BJ (cell line): ENCODE measurements at regions not wholly inside any gene's neighbourhood (a gene's known extent, or its start where the extent isn't known, plus 50 kb on each side); places are given as distances from the start of the nearest gene placed in this dataset.
"Not testable (repeated sequence)": the region's sequence is repeated elsewhere in the genome, so short reads cannot be mapped to it uniquely, and the experiment has no call there.

ENCODE experiments used
- CTCF ChIA-PET: fragments of 350-600 bp; formaldehyde crosslinking; extraction: SDS; loops from one replicate; lab custom pipeline; 2021; ENCODE audit warnings: antibody characterized with exemption, inconsistent platforms; lab: Yijun Ruan, JAX
- POLR2A ChIA-PET: fragments of 300-600 bp; sonication (Branson Sonifier 250); formaldehyde crosslinking; extraction: SDS; loops from one replicate; lab custom pipeline; 2021; ENCODE audit warnings: antibody characterized with exemption; lab: Charles Lee
- DNase-seq: peaks from one replicate; pipeline ENCODE4 v3.0.0-alpha.2; 2011; ENCODE audit warnings: low read depth
- H3K27me3 ChIP-seq: 2 replicates; pipeline ENCODE4 v1.6.0; 2011; ENCODE audit warnings: low read length; ENCODE audit not compliant: control insufficient read depth, insufficient read depth
- H3K36me3 ChIP-seq: 2 replicates; pipeline ENCODE4 v1.5.1; 2011; ENCODE audit warnings: low read length; ENCODE audit not compliant: control insufficient read depth, insufficient read depth
- H3K4me3 ChIP-seq: 2 replicates; pipeline ENCODE4 v1.5.1; 2011; ENCODE audit warnings: low read depth, mild to moderate bottlenecking, control low read depth, low read length
- TF ChIP-seq, protein P1 (sequence below): IDR thresholded peaks from 2 replicates; pipeline ENCODE4 v1.5.1; 2011; ENCODE audit warnings: low read depth, mild to moderate bottlenecking, control low read depth, inconsistent platforms, low read length, moderate library complexity; ENCODE audit not compliant: insufficient read depth

DNA sequence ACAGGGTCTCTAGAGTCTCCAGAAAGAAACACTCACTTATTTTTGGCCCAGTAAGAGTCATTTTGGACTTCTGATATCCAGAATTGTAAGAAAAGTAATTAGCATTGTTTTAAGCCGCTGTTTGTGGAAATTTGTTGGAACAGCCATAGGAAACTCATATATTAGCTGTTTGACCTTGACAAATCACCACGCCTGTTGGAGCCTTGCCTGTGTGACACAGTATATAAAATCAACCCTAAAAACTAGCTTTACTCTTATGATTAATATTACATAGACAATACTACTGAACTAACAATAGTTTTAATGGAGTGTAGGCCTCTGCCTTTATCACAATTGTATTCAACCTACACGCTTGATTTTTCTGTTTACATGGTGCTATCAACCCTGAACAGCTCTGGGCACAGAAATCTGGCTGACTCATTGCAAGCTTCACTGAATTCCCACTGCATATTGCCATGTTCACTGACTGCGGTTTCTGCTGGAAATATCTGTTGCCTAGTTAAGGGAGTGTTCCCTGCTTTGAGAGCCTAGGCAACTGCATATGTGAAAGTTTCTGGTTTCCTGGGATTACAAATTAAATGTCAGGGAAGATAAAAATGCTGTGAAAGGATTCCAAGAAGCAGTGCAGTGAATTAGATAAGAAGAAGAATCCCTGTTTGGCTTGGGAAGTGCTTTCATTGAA, 419.5 kb upstream of the DEPDC1 start:
- no peak for DNase-seq
- Histone ChIP-seq H3K4me3 (no peak overlapping the region), H3K27me3 (no peaks in the 10 kb centered on the region), H3K36me3 (no peaks in the 10 kb centered on the region)
- ChIA-PET CTCF (interaction anchor here (1.2 kb wide), 1 partner anchor 446 kb away, joined by 3 read pairs; no protein-coding TSS in a partner anchor), POLR2A (no interaction called here)
- TF ChIP-seq, protein P1, sequence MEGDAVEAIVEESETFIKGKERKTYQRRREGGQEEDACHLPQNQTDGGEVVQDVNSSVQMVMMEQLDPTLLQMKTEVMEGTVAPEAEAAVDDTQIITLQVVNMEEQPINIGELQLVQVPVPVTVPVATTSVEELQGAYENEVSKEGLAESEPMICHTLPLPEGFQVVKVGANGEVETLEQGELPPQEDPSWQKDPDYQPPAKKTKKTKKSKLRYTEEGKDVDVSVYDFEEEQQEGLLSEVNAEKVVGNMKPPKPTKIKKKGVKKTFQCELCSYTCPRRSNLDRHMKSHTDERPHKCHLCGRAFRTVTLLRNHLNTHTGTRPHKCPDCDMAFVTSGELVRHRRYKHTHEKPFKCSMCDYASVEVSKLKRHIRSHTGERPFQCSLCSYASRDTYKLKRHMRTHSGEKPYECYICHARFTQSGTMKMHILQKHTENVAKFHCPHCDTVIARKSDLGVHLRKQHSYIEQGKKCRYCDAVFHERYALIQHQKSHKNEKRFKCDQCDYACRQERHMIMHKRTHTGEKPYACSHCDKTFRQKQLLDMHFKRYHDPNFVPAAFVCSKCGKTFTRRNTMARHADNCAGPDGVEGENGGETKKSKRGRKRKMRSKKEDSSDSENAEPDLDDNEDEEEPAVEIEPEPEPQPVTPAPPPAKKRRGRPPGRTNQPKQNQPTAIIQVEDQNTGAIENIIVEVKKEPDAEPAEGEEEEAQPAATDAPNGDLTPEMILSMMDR: no peak

DNA sequence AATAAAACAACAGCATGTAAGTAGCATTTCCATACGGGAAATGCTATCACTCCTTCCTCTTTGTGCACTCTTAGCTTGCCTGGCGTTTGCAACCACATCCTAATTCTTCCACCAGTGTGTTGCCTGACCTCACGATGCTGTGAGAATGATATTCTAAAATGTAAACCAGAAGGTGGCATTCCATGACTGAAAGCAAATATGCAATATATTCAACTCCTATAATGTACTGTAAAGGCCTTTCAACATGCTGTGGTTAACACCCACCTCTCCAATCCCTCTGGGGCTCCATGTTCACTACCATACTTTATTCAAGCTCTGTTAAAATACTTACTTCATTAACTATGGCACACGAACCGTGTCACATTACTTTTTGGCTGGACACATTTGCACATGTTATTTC, 420.6 kb upstream of the DEPDC1 start:
- ChIA-PET CTCF (no interaction called here), POLR2A (no interaction called here)
- Histone ChIP-seq H3K4me3 (no peak overlapping the region), H3K27me3 (no peaks in the 10 kb centered on the region), H3K36me3 (no peaks in the 10 kb centered on the region)
- TF ChIP-seq, protein P1: no peak
- no peak for DNase-seq

DNA sequence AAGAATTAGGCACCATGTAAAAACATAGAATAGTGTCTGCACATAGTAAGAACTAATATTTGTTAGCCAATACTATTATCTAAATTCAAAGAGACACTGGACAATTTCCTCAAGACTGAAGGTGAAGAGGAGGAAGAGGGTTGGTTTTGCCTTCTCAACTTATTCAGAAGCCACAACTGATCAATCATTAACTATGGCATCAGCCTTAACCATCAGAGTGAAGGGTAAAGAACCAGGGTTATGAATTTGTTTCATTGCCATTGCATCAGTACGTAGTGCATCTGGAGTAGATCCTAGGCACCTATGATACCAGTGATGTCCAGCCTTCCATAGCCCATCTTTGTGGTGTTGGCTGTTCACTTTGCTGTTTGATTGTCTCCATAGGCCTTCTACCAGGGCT, 421.7 kb upstream of the DEPDC1 start:
- CTCF ChIA-PET: no interaction called here

DNA sequence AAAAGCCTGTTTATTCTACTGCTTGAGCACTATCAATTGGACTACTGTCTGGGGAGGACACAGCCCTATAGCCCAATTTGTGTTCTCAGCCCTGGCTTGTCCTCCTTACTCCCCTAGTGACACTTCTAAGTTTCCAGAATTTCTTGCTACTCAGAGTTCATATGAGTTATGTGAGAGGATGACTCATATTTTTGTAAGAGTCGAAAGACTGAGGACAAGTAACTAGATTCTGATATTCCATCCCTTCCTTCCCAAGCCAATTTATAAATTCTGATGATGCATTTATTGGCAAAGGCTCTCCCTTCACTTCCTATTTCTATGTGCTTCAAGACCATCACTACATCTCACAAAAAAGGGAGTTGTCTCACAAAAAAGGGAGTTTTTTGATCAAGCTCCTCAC, 422.2 kb upstream of the DEPDC1 start:
- Histone ChIP-seq H3K36me3 (no peaks in the 10 kb centered on the region), H3K27me3 (no peaks in the 10 kb centered on the region), H3K4me3 (no peak overlapping the region)
- ChIA-PET POLR2A (no interaction called here), CTCF (no interaction called here)
- TF ChIP-seq, protein P1: no peak
- DNase-seq: no peak

More for the DNA sequence above, 421.7 kb upstream of the DEPDC1 start:
- Histone ChIP-seq H3K27me3 (no peaks in the 10 kb centered on the region), H3K36me3 (no peaks in the 10 kb centered on the region), H3K4me3 (no peak overlapping the region)
- POLR2A ChIA-PET: no interaction called here
- TF ChIP-seq, protein P1: no peak
- no peak for DNase-seq

DNA sequence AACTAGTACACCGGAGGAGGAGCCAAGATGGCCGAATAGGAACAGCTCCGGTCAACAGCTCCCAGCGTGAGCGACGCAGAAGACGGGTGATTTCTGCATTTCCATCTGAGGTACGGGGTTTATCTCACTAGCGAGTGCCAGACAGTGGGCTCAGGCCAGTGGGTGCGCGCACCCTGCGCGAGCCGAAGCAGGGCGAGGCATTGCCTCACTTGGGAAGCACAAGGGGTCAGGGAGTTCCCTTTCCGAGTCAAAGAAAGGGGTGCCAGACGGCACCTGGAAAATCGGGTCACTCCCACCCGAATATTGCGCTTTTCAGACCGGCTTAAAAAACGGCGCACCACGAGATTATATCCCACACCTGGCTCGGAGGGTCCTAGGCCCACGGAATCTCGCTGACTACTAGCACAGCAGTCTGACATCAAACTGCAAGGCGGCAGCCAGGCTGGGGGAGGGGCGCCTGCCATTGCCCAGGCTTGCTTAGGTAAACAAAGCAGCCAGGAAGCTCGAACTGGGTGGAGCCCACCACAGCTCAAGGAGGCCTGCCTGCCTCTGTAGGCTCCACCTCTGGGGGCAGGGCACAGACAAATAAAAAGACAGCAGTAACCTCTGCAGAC, 426.7 kb upstream of the DEPDC1 start:
- DNase-seq, H3K27me3 ChIP-seq, POLR2A ChIA-PET, H3K4me3 ChIP-seq, CTCF ChIA-PET, H3K36me3 ChIP-seq: not testable (repeated sequence)
